GM12873 (cell line): ENCODE measurements at regions not wholly inside any gene's neighbourhood (a gene's known extent, or its start where the extent isn't known, plus 50 kb on each side); places are given as distances from the start of the nearest gene placed in this dataset.

Experiments
- CTCF ChIP-seq: IDR thresholded peaks from 2 replicates; pipeline ENCODE4 v1.5.1; 2012; ENCODE audit warnings: low read depth, mild to moderate bottlenecking, moderate library complexity, low read length, control low read depth; ENCODE audit not compliant: insufficient read depth; ENCODE audit errors: missing control alignments

GRCh38 chr1:221093903-221094791 is 214.9 kb downstream of the HLX start:
- TF ChIP-seq CTCF, result no peak

GRCh38 chr1:221097479-221098281 is 218.4 kb downstream of the HLX start:
- no peak for TF ChIP-seq CTCF

GRCh38 chr1:221098471-221099405 is 219.5 kb downstream of the HLX start:
- TF ChIP-seq CTCF, result no peak

- TF ChIP-seq CTCF, result no peak
These were observed 220.7 kb downstream of the HLX start for GRCh38 chr1:221099747-221100595.

- TF ChIP-seq CTCF, result no peak
These were observed 221.4 kb downstream of the HLX start for GRCh38 chr1:221100611-221101010.

GRCh38 chr1:221101807-221102605 is 222.8 kb downstream of the HLX start:
- no peak for TF ChIP-seq CTCF
